HEK293 (cell line): ENCODE measurements at regions not wholly inside any gene's neighbourhood (a gene's known extent, or its start where the extent isn't known, plus 50 kb on each side); places are given as distances from the start of the nearest gene placed in this dataset.

Experiments
- CTCF ChIA-PET: fragments of 350-600 bp; formaldehyde crosslinking; extraction: SDS; loops from one replicate; lab custom pipeline; 2021; ENCODE audit warnings: antibody characterized with exemption; lab: Yijun Ruan, JAX
- POLR2A ChIA-PET: fragments of 300-600 bp; formaldehyde crosslinking; extraction: SDS; loops from one replicate; lab custom pipeline; 2020; ENCODE audit warnings: antibody characterized with exemption, inconsistent platforms; lab: Yijun Ruan, JAX
- H3K27ac ChIP-seq: fragments of 200-500 bp; sonication (Bioruptor generic); 2 replicates; pipeline ENCODE4 v1.5.1; 2014; ENCODE audit warnings: low read depth, low read length, control low read depth, inconsistent platforms; ENCODE audit errors: extremely low read depth
- H3K36me3 ChIP-seq, 2 experiments: fragments of 200-500 bp in 1 of 2; sonication (Bioruptor generic) in 1 of 2; 1 replicate in 1 of 2; 2 replicates in 1 of 2; pipeline ENCODE4 v1.5.1; 2014 to 2017; ENCODE audit warnings: inconsistent platforms in 2 of 2, low read length in 2 of 2; ENCODE audit not compliant: control insufficient read depth in 2 of 2, insufficient read depth in 1 of 2
- H3K4me1 ChIP-seq: fragments of 200-500 bp; sonication (Bioruptor generic); 2 replicates; pipeline ENCODE4 v1.5.1; 2014; ENCODE audit warnings: mild to moderate bottlenecking, low read length, inconsistent platforms; ENCODE audit not compliant: control insufficient read depth, insufficient read depth
- H3K4me3 ChIP-seq: 2 replicates; pipeline ENCODE4 v1.5.1; 2011; ENCODE audit warnings: low read depth, mild to moderate bottlenecking, control low read depth, low read length, moderate library complexity
- H3K9me3 ChIP-seq: fragments of 200-500 bp; sonication (Bioruptor generic); 2 replicates; pipeline ENCODE4 v1.5.1; 2014; ENCODE audit warnings: low read depth, low read length, inconsistent platforms; ENCODE audit not compliant: control insufficient read depth, insufficient read depth
- BCL11A ChIP-seq: fragments of 450-650 bp; formaldehyde crosslinking; IDR thresholded peaks from 2 replicates; pipeline ENCODE4 v1.5.1; 2016; ENCODE audit warnings: low read depth, missing biosample characterization, missing genetic modification characterization
- GLI4 ChIP-seq: fragments of 450-650 bp; formaldehyde crosslinking; IDR thresholded peaks from 2 replicates; pipeline ENCODE4 v1.5.1; 2016; ENCODE audit warnings: missing biosample characterization, missing genetic modification characterization
- GLIS1 ChIP-seq: fragments of 450-650 bp; formaldehyde crosslinking; IDR thresholded peaks from 2 replicates; pipeline ENCODE4 v1.5.1; 2016; ENCODE audit warnings: missing biosample characterization, missing genetic modification characterization
- IKZF3 ChIP-seq: fragments of 450-650 bp; IDR thresholded peaks from 2 replicates; pipeline ENCODE4 v1.5.0; 2018; ENCODE audit warnings: missing biosample characterization, mild to moderate bottlenecking, missing genetic modification characterization, moderate library complexity
- KLF10 ChIP-seq: fragments of 450-650 bp; IDR thresholded peaks from 2 replicates; pipeline ENCODE4 v1.5.1; 2018; ENCODE audit warnings: missing biosample characterization, mild to moderate bottlenecking, missing genetic modification characterization
- KLF9 ChIP-seq: fragments of 450-650 bp; formaldehyde crosslinking; IDR thresholded peaks from 2 replicates; pipeline ENCODE4 v1.5.1; 2016; ENCODE audit warnings: missing biosample characterization, missing genetic modification characterization, low read depth
- ZBTB17 ChIP-seq: fragments of 450-650 bp; formaldehyde crosslinking; IDR thresholded peaks from 2 replicates; pipeline ENCODE4 v1.5.1; 2016; ENCODE audit warnings: missing biosample characterization, missing genetic modification characterization
- ZBTB21 ChIP-seq: fragments of 450-650 bp; formaldehyde crosslinking; IDR thresholded peaks from 2 replicates; pipeline ENCODE4 v1.5.1; 2017; ENCODE audit warnings: missing biosample characterization, missing genetic modification characterization
- ZNF10 ChIP-seq: fragments of 450-650 bp; formaldehyde crosslinking; IDR thresholded peaks from 2 replicates; pipeline ENCODE4 v1.5.1; 2017; ENCODE audit warnings: missing biosample characterization, missing genetic modification characterization
- ZNF133 ChIP-seq: fragments of 450-650 bp; formaldehyde crosslinking; IDR thresholded peaks from 2 replicates; pipeline ENCODE4 v1.5.1; 2016; ENCODE audit warnings: missing biosample characterization, missing genetic modification characterization
- ZNF174 ChIP-seq: fragments of 450-650 bp; formaldehyde crosslinking; IDR thresholded peaks from 2 replicates; pipeline ENCODE4 v1.5.0; 2017; ENCODE audit warnings: missing biosample characterization, mild to moderate bottlenecking, missing genetic modification characterization
- ZNF184 ChIP-seq: fragments of 450-650 bp; IDR thresholded peaks from 2 replicates; pipeline ENCODE4 v1.5.1; 2018; ENCODE audit warnings: missing biosample characterization, mild to moderate bottlenecking, missing genetic modification characterization
- ZNF2 ChIP-seq: fragments of 450-650 bp; formaldehyde crosslinking; IDR thresholded peaks from 2 replicates; pipeline ENCODE4 v1.5.1; 2016; ENCODE audit warnings: missing biosample characterization, missing genetic modification characterization
- ZNF350 ChIP-seq: fragments of 450-650 bp; formaldehyde crosslinking; IDR thresholded peaks from 2 replicates; pipeline ENCODE4 v1.5.0; 2017; ENCODE audit warnings: missing biosample characterization, mild to moderate bottlenecking, missing genetic modification characterization
- ZNF366 ChIP-seq: fragments of 450-650 bp; formaldehyde crosslinking; conservative IDR thresholded peaks from 2 replicates; pipeline ENCODE4 v1.5.1; 2016; ENCODE audit warnings: missing biosample characterization, missing genetic modification characterization
- ZNF37A ChIP-seq: fragments of 450-650 bp; IDR thresholded peaks from 2 replicates; pipeline ENCODE4 v1.5.1; 2018; ENCODE audit warnings: missing biosample characterization, missing genetic modification characterization
- ZNF391 ChIP-seq: fragments of 450-650 bp; formaldehyde crosslinking; IDR thresholded peaks from 2 replicates; pipeline ENCODE4 v1.5.1; 2016; ENCODE audit warnings: low read depth, missing biosample characterization, missing genetic modification characterization, borderline replicate concordance
- ZNF48 ChIP-seq: fragments of 450-650 bp; formaldehyde crosslinking; IDR thresholded peaks from 2 replicates; pipeline ENCODE4 v1.5.1; 2016; ENCODE audit warnings: missing biosample characterization, missing genetic modification characterization
- ZNF530 ChIP-seq: fragments of 450-650 bp; formaldehyde crosslinking; IDR thresholded peaks from 2 replicates; pipeline ENCODE4 v1.5.1; 2016; ENCODE audit warnings: low read depth, missing biosample characterization, missing genetic modification characterization
- ZNF561 ChIP-seq: fragments of 450-650 bp; IDR thresholded peaks from 2 replicates; pipeline ENCODE4 v1.5.1; 2018; ENCODE audit warnings: missing biosample characterization, missing genetic modification characterization, borderline replicate concordance
- ZNF571 ChIP-seq: fragments of 450-650 bp; formaldehyde crosslinking; IDR thresholded peaks from 2 replicates; pipeline ENCODE4 v1.5.0; 2017; ENCODE audit warnings: missing biosample characterization, missing genetic modification characterization
- ZNF747 ChIP-seq: fragments of 450-650 bp; formaldehyde crosslinking; IDR thresholded peaks from 2 replicates; pipeline ENCODE4 v1.5.1; 2016; ENCODE audit warnings: missing biosample characterization, missing genetic modification characterization
- ZSCAN23 ChIP-seq: fragments of 450-650 bp; formaldehyde crosslinking; IDR thresholded peaks from 2 replicates; pipeline ENCODE4 v1.5.1; 2016; ENCODE audit warnings: missing biosample characterization, missing genetic modification characterization
- TF ChIP-seq, protein P1 (sequence below): fragments of 450-650 bp; formaldehyde crosslinking; IDR thresholded peaks from 2 replicates; pipeline ENCODE4 v1.5.1; 2017; ENCODE audit warnings: missing biosample characterization, missing genetic modification characterization
- TF ChIP-seq, protein P2 (sequence below): fragments of 450-650 bp; formaldehyde crosslinking; IDR thresholded peaks from 2 replicates; pipeline ENCODE4 v1.5.1; 2016; ENCODE audit warnings: missing biosample characterization, missing genetic modification characterization, low read depth
- TF ChIP-seq, protein P3 (sequence below): fragments of 450-650 bp; formaldehyde crosslinking; IDR thresholded peaks from 2 replicates; pipeline ENCODE4 v1.5.1; 2017; ENCODE audit warnings: missing biosample characterization, missing genetic modification characterization

DNA sequence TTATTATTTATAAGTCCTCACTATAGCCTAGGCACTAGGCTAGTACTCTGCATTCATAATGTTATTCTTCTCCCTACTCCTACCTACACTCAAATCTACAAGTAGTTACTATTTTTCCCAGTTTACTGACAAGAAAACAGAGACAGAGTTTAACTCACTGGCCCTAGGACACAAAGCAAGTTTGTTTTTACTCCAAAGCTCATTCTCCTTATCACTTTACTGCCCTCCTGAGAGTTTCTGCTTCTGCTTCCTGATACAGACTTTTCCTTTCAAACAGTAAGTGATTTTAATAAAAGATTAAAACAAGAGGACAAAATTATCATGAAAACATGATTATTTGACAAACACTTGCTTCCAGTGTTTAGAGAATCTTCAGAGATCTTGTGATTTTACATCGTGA is 60.6 kb upstream of the CADPS start:
- Histone ChIP-seq H3K27ac (no peak overlapping the region), H3K4me1 (no peaks in the 10 kb centered on the region), H3K9me3 (no peaks in the 10 kb centered on the region), H3K4me3 (no peak overlapping the region), H3K36me3 (no peaks in the 10 kb centered on the region)
- ChIA-PET POLR2A (no interaction called here), CTCF (no interaction called here)
- TF ChIP-seq ZSCAN23 (tag by site-specific recombination) (no peak), ZNF48 (tag by site-specific recombination) (no peak), ZNF530 (tag by site-specific recombination) (no peak), ZBTB21 (tag by site-specific recombination) (no peak), ZNF174 (tag by site-specific recombination) (no peak), ZNF391 (tag by site-specific recombination) (no peak), GLIS1 (tag by site-specific recombination) (no peak), KLF9 (tag by site-specific recombination) (no peak), KLF10 (tag by site-specific recombination) (no peak)

DNA sequence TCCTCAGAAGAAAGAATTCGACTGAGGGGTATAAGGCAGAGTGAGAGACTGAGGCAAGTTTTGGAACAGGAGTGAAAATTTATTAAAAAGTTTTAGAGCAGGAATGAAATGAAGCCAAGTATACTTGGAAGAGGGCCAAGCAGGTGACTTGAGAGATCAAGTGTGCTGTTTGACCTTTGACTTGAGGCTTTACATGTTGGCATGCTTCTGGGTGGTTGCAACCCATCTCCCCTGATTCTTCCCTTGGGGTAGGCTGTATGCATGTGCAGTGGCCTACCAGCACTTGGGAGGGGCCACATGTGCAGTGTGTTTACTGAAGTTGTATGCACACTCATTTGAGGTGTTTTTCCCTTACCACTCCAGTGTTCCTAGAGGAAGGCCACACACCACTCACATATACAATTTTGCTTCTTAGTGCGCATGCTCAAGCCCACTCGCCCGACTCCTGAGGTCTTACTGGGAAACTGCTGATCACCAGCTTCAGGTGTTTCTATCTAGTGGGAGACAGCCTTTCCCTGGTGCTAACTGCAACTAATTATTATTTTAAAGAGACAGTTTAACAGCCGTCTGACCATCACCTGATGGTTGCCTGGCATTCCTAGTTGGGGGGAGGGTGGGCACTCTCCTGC is 61.5 kb upstream of the CADPS start:
- no peak overlapping the region for H3K4me3 ChIP-seq
- H3K4me1 ChIP-seq: no peaks in the 10 kb centered on the region
- no peaks in the 10 kb centered on the region for H3K36me3 ChIP-seq
- no peak overlapping the region for H3K27ac ChIP-seq
- H3K9me3 ChIP-seq: no peaks in the 10 kb centered on the region
- CTCF ChIA-PET: no interaction called here
- TF ChIP-seq ZNF184 (tag by site-specific recombination) (no peak), ZNF561 (no peak), ZBTB17 (tag by site-specific recombination) (no peak), ZNF174 (tag by site-specific recombination) (no peak), ZNF133 (tag by site-specific recombination) (no peak), ZNF747 (tag by site-specific recombination) (no peak), IKZF3 (tag by site-specific recombination) (no peak), ZNF10 (no peak), ZNF366 (tag by site-specific recombination) (no peak), ZNF571 (tag by site-specific recombination) (no peak), ZNF2 (tag by site-specific recombination) (no peak), GLI4 (no peak), BCL11A (tag by site-specific recombination) (no peak), ZNF350 (tag by site-specific recombination) (no peak), ZNF37A (no peak)
- TF ChIP-seq, protein P1, sequence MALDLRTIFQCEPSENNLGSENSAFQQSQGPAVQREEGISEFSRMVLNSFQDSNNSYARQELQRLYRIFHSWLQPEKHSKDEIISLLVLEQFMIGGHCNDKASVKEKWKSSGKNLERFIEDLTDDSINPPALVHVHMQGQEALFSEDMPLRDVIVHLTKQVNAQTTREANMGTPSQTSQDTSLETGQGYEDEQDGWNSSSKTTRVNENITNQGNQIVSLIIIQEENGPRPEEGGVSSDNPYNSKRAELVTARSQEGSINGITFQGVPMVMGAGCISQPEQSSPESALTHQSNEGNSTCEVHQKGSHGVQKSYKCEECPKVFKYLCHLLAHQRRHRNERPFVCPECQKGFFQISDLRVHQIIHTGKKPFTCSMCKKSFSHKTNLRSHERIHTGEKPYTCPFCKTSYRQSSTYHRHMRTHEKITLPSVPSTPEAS: no peak
- TF ChIP-seq, protein P2, sequence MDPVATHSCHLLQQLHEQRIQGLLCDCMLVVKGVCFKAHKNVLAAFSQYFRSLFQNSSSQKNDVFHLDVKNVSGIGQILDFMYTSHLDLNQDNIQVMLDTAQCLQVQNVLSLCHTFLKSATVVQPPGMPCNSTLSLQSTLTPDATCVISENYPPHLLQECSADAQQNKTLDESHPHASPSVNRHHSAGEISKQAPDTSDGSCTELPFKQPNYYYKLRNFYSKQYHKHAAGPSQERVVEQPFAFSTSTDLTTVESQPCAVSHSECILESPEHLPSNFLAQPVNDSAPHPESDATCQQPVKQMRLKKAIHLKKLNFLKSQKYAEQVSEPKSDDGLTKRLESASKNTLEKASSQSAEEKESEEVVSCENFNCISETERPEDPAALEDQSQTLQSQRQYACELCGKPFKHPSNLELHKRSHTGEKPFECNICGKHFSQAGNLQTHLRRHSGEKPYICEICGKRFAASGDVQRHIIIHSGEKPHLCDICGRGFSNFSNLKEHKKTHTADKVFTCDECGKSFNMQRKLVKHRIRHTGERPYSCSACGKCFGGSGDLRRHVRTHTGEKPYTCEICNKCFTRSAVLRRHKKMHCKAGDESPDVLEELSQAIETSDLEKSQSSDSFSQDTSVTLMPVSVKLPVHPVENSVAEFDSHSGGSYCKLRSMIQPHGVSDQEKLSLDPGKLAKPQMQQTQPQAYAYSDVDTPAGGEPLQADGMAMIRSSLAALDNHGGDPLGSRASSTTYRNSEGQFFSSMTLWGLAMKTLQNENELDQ: no peak
- TF ChIP-seq, protein P3, sequence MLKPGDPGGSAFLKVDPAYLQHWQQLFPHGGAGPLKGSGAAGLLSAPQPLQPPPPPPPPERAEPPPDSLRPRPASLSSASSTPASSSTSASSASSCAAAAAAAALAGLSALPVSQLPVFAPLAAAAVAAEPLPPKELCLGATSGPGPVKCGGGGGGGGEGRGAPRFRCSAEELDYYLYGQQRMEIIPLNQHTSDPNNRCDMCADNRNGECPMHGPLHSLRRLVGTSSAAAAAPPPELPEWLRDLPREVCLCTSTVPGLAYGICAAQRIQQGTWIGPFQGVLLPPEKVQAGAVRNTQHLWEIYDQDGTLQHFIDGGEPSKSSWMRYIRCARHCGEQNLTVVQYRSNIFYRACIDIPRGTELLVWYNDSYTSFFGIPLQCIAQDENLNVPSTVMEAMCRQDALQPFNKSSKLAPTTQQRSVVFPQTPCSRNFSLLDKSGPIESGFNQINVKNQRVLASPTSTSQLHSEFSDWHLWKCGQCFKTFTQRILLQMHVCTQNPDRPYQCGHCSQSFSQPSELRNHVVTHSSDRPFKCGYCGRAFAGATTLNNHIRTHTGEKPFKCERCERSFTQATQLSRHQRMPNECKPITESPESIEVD (tag by site-specific recombination): no peak
- POLR2A ChIA-PET: no interaction called here
